ENCODE measurements at regions not wholly inside any gene's neighbourhood (a gene's known extent, or its start where the extent isn't known, plus 50 kb on each side); places are given as distances from the start of the nearest gene placed in this dataset.

DNA sequence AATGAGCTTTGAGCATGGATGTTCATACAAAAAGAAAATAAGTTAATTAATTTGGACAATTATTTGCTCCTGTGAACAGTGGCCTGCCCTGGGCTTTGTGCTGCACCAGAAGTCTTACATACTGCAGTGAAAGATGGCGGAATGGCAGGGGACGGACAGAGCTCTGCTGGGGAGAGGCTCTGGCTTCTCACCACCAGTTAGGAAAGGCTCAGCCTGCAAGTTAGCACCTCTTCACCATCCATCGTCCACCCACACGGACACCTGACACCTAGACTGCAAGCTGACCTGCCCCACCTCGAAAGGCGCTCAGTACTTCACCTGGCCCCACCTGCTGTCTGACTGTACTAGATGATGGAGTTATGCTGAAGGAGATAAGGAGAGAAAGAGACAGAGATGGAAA lies 203.9 kb upstream of the IRS2 start:
- Histone ChIP-seq H3K4me1 (no peaks in the 10 kb centered on the region), H3K27me3 (no peaks in the 10 kb centered on the region), H3K9me3 (no peaks in the 10 kb centered on the region), H3K4me3 (no peak overlapping the region), H3K27ac (no peak overlapping the region), H3K36me3 (no peaks in the 10 kb centered on the region)
- no peak for TF ChIP-seq POLR2AphosphoS5 (IDR thresholded peaks at IDR 0.05)
- no peak for TF ChIP-seq POLR2A (IDR thresholded peaks at IDR 0.05)
- TF ChIP-seq, protein P1, sequence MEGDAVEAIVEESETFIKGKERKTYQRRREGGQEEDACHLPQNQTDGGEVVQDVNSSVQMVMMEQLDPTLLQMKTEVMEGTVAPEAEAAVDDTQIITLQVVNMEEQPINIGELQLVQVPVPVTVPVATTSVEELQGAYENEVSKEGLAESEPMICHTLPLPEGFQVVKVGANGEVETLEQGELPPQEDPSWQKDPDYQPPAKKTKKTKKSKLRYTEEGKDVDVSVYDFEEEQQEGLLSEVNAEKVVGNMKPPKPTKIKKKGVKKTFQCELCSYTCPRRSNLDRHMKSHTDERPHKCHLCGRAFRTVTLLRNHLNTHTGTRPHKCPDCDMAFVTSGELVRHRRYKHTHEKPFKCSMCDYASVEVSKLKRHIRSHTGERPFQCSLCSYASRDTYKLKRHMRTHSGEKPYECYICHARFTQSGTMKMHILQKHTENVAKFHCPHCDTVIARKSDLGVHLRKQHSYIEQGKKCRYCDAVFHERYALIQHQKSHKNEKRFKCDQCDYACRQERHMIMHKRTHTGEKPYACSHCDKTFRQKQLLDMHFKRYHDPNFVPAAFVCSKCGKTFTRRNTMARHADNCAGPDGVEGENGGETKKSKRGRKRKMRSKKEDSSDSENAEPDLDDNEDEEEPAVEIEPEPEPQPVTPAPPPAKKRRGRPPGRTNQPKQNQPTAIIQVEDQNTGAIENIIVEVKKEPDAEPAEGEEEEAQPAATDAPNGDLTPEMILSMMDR (IDR thresholded peaks at IDR 0.05), result no peak
- intact Hi-C loops (cut with DNase I; ENCODE audit: low total_unique reads), result no loop called here
- no peak for DNase-seq (ENCODE audit: low spot score in 2 of 2)

DNA sequence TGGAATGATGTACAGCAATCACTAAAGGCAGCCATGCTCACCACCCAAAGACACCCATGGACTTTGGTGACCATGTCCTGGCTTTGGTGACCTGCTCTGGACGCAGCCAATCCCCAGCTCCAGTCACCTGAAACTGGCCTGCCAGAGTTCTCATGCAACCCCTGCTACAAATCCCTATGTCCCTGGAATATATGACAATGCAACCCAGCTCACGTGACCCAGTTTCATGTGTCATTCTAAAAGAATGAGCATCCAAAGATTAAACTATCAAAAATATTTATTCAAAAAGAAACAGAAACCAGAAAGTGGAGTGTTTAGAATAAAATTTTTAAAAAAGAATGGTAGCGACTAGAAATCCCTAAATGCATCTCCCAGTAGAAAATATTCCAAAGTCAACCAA lies 203.3 kb upstream of the IRS2 start:
- H3K9me3 ChIP-seq, result no peaks in the 10 kb centered on the region
- H3K4me1 ChIP-seq, result no peaks in the 10 kb centered on the region
- H3K4me3 ChIP-seq, result no peak overlapping the region
- intact Hi-C loops (cut with DNase I; ENCODE audit: low total_unique reads), result no loop called here
- DNase-seq (ENCODE audit: low spot score in 2 of 2), result no peak
- no peaks in the 10 kb centered on the region for H3K27me3 ChIP-seq
- TF ChIP-seq, protein P1 (IDR thresholded peaks at IDR 0.05), result no peak
- TF ChIP-seq POLR2A (IDR thresholded peaks at IDR 0.05), result no peak
- no peak for TF ChIP-seq POLR2AphosphoS5 (IDR thresholded peaks at IDR 0.05)
- no peak overlapping the region for H3K27ac ChIP-seq
- H3K36me3 ChIP-seq, result no peaks in the 10 kb centered on the region

DNA sequence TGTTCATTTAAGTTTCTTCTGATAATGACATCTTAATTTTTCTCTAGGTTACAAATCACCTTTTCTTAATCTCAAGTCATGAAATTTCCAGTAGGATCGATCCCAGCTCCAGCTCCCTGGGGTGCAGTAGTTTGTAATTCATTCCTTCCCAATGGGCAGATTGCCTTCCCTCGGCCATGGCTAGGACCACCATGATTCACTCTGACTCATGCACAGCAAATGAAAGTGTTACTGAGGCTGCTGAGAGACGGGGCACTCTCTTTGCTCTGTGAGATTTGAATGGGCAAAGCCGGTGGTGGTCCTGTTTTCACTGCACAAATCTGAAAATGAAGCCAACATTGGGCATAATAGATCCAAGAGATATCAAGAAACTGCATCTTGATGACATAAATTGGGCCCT lies 202.8 kb upstream of the IRS2 start:
- TF ChIP-seq, protein P1 (IDR thresholded peaks at IDR 0.05), result no peak
- TF ChIP-seq POLR2A (IDR thresholded peaks at IDR 0.05) (no peak), POLR2AphosphoS5 (IDR thresholded peaks at IDR 0.05) (no peak)
- Histone ChIP-seq H3K36me3 (no peaks in the 10 kb centered on the region), H3K27me3 (no peaks in the 10 kb centered on the region), H3K9me3 (no peaks in the 10 kb centered on the region), H3K4me1 (no peaks in the 10 kb centered on the region), H3K4me3 (no peak overlapping the region), H3K27ac (no peak overlapping the region)
- intact Hi-C loops (cut with DNase I; ENCODE audit: low total_unique reads), result no loop called here
- DNase-seq (ENCODE audit: low spot score in 2 of 2), result no peak

DNA sequence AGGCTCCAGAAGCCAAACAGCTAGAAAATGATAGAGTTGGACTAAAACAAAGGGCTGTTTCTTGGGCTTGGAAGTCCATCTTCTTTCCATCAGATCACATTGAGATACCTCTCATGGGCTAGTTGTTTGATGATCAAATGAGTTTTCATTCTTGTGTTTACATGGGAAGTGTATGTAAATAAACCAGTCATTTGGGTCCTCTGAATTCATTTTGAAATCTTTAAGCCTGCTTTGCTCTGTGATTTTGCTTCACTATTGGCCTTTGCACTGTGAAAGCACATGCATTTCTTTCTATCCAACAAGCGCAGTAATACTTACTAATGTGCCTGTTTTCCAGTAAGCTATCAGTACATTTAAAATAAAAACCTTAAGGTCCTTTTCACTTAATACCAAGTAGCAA lies 200.5 kb upstream of the IRS2 start:
- Histone ChIP-seq H3K4me3 (no peak overlapping the region), H3K27ac (no peak overlapping the region), H3K4me1 (no peaks in the 10 kb centered on the region), H3K36me3 (no peaks in the 10 kb centered on the region), H3K27me3 (no peaks in the 10 kb centered on the region), H3K9me3 (no peaks in the 10 kb centered on the region)
- TF ChIP-seq POLR2A (IDR thresholded peaks at IDR 0.05), result no peak
- no peak for TF ChIP-seq POLR2AphosphoS5 (IDR thresholded peaks at IDR 0.05)
- TF ChIP-seq, protein P1 (IDR thresholded peaks at IDR 0.05), result no peak
- intact Hi-C loops (cut with DNase I; ENCODE audit: low total_unique reads), result no loop called here
- DNase-seq (ENCODE audit: low spot score in 2 of 2), result no peak

DNA sequence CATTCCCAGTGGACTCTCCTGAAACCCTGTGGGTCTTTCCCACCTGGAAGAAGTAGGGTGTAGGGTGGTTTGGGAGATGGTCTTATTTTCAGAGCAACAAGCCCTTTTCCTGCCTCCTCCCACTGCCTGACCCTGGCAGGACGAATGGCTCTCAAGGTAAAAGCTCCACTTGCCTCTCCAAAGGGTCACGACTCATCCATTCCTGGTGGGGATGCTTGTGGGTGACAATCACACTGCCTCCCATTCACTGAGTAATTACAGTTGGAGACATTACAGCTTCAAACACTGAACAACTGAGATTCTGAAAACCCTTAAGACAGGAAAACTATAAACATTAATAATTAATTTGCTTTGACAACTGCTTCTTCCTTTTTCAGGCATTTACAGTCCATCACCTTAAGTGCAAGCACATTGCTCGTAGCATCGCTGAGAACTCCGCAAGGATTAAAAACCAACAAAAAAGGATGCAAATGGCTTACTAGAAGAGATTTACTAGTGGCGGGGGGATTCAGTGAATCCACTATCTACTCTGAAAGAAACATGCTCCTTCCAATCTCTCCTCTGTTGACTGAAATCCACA lies 199.6 kb upstream of the IRS2 start:
- no peak for DNase-seq (ENCODE audit: low spot score in 2 of 2)
- intact Hi-C loops (cut with DNase I; ENCODE audit: low total_unique reads), result no loop called here

More for the DNA sequence above, 199.6 kb upstream of the IRS2 start:
- no peak overlapping the region for H3K27ac ChIP-seq
- no peaks in the 10 kb centered on the region for H3K36me3 ChIP-seq
- H3K4me3 ChIP-seq, result no peak overlapping the region
- no peaks in the 10 kb centered on the region for H3K9me3 ChIP-seq
- H3K4me1 ChIP-seq, result no peaks in the 10 kb centered on the region
- no peak for TF ChIP-seq POLR2A (IDR thresholded peaks at IDR 0.05)
- no peak for TF ChIP-seq POLR2AphosphoS5 (IDR thresholded peaks at IDR 0.05)
- TF ChIP-seq, protein P1 (IDR thresholded peaks at IDR 0.05), result no peak
- H3K27me3 ChIP-seq, result no peaks in the 10 kb centered on the region
